ENCODE measurements at regions not wholly inside any gene's neighbourhood (a gene's known extent, or its start where the extent isn't known, plus 50 kb on each side); places are given as distances from the start of the nearest gene placed in this dataset.
"Not testable (repeated sequence)": the region's sequence is repeated elsewhere in the genome, so short reads cannot be mapped to it uniquely, and the experiment has no call there.

- no peak for TF ChIP-seq CTCF (IDR thresholded peaks at IDR 0.05)
- Histone ChIP-seq H3K79me2 (ENCODE audit: insufficient read depth, low read length) (no peaks in the 10 kb centered on the region), H3K4me1 (ENCODE audit: control insufficient read depth in 1 of 2, insufficient read depth in 2 of 2, low read length in 2 of 2) (no peaks in the 10 kb centered on the region), H3K36me3 (replicated peaks in 1 of 2; ENCODE audit: control insufficient read depth in 1 of 2, insufficient read depth in 2 of 2, low read length in 2 of 2) (no peaks in the 10 kb centered on the region), H2AFZ (ENCODE audit: insufficient read depth, low read depth, low read length, poor library complexity, severe bottlenecking) (no peak overlapping the region), H3K4me3 (replicated peaks in 1 of 3; ENCODE audit: low read depth in 2 of 3, low read length in 3 of 3) (no peak overlapping the region), H4K20me1 (ENCODE audit: insufficient read depth, low read length) (no peaks in the 10 kb centered on the region), H3K9me3 (replicated peaks in 1 of 2; ENCODE audit: control insufficient read depth in 1 of 2, insufficient read depth in 1 of 2, low read length in 2 of 2) (no peaks in the 10 kb centered on the region), H3K4me2 (replicated peaks; ENCODE audit: extremely low read depth, low read length, poor library complexity, severe bottlenecking) (no peak overlapping the region), H3K27ac (ENCODE audit: low read depth in 1 of 2, low read length in 2 of 2) (no peak overlapping the region), H3K27me3 (ENCODE audit: control insufficient read depth in 2 of 2, insufficient read depth in 2 of 2, low read length in 2 of 2) (peaks cover 0 to 2% of the 10 kb centered on the region in 2 donors), H3K9ac (ENCODE audit: insufficient read depth, low read length, poor library complexity, severe bottlenecking) (no peak overlapping the region)
- no peak overlapping the region for H3K27ac Mint-ChIP-seq
- intact Hi-C loops (cut with micrococcal nuclease) = no loop called here
- no peak overlapping the region for H3K4me3 Mint-ChIP-seq
- H3K4me1 Mint-ChIP-seq = no peaks in the 10 kb centered on the region
- no peak for DNase-seq
- peaks cover 0 to 2% (median 0%) of the 10 kb centered on the region in 7 donors for H3K9me3 Mint-ChIP-seq
- WGBS (ENCODE audit: insufficient coverage) = 62% methylated on average over 3 of the region's 3 CpGs
- H3K36me3 Mint-ChIP-seq = no peaks in the 10 kb centered on the region
- H3K27me3 Mint-ChIP-seq (ENCODE audit: low read depth in 3 of 3) = peaks cover 17 to 44% (median 18%) of the 10 kb centered on the region in 3 donors
These were observed 233.1 kb upstream of the FOXF1 start for GRCh38 chr16:86277221-86277620.

- H3K4me1 ChIP-seq (ENCODE audit: control insufficient read depth in 1 of 2, insufficient read depth in 2 of 2, low read length in 2 of 2); H3K9me3 ChIP-seq (replicated peaks in 1 of 2; ENCODE audit: control insufficient read depth in 1 of 2, insufficient read depth in 1 of 2, low read length in 2 of 2); H3K27ac ChIP-seq (ENCODE audit: low read depth in 1 of 2, low read length in 2 of 2); H2AFZ ChIP-seq (ENCODE audit: insufficient read depth, low read depth, low read length, poor library complexity, severe bottlenecking); H3K4me3 ChIP-seq (replicated peaks in 1 of 3; ENCODE audit: low read depth in 2 of 3, low read length in 3 of 3); H4K20me1 ChIP-seq (ENCODE audit: insufficient read depth, low read length); H3K4me2 ChIP-seq (replicated peaks; ENCODE audit: extremely low read depth, low read length, poor library complexity, severe bottlenecking); H3K4me3 Mint-ChIP-seq; H3K36me3 ChIP-seq (replicated peaks in 1 of 2; ENCODE audit: control insufficient read depth in 1 of 2, insufficient read depth in 2 of 2, low read length in 2 of 2); H3K36me3 Mint-ChIP-seq; DNase-seq; H3K79me2 ChIP-seq (ENCODE audit: insufficient read depth, low read length); H3K27me3 ChIP-seq (ENCODE audit: control insufficient read depth in 2 of 2, insufficient read depth in 2 of 2, low read length in 2 of 2); H3K9me3 Mint-ChIP-seq; H3K4me1 Mint-ChIP-seq; H3K27ac Mint-ChIP-seq; H3K9ac ChIP-seq (ENCODE audit: insufficient read depth, low read length, poor library complexity, severe bottlenecking); intact Hi-C loops (cut with micrococcal nuclease): not testable (repeated sequence)
- 87% methylated on average over 2 of the region's 4 CpGs for WGBS (ENCODE audit: insufficient coverage)
- H3K27me3 Mint-ChIP-seq (ENCODE audit: low read depth in 3 of 3) = peaks cover 17 to 43% (median 20%) of the 10 kb centered on the region in 3 donors
These were observed 232.5 kb upstream of the FOXF1 start for GRCh38 chr16:86277859-86278258.
